ENCODE measurements at regions not wholly inside any gene's neighbourhood (a gene's known extent, or its start where the extent isn't known, plus 50 kb on each side); places are given as distances from the start of the nearest gene placed in this dataset.

GRCh38 chr12:30440826-30441602 is 254.7 kb downstream of the IPO8 start:
- peak in 1 of 4 donors; percentile 6 for DNase-seq
- intact Hi-C loops (cut with DNase I) = no loop called here

GRCh38 chr12:30439201-30439600 is 256.5 kb downstream of the IPO8 start:
- no peaks in the 10 kb centered on the region for H3K4me1 ChIP-seq
- H3K36me3 ChIP-seq = no peaks in the 10 kb centered on the region
- no peak overlapping the region for H3K27ac ChIP-seq
- intact Hi-C loops (cut with DNase I) = no loop called here
- H3K9me3 ChIP-seq = no peaks in the 10 kb centered on the region
- no peaks in the 10 kb centered on the region for H3K27me3 ChIP-seq
- no peak for ATAC-seq
- H3K4me3 ChIP-seq = no peak overlapping the region
- DNase-seq = no peak
- no peak for TF ChIP-seq CTCF (IDR thresholded peaks at IDR 0.05)

More at GRCh38 chr12:30440826-30441602, 254.7 kb downstream of the IPO8 start:
- Histone ChIP-seq H3K9me3 (no peaks in the 10 kb centered on the region), H3K27me3 (no peaks in the 10 kb centered on the region), H3K27ac (no peak overlapping the region), H3K4me3 (no peak overlapping the region), H3K36me3 (no peaks in the 10 kb centered on the region), H3K4me1 (no peaks in the 10 kb centered on the region)
- TF ChIP-seq CTCF (IDR thresholded peaks at IDR 0.05) = no peak
- ATAC-seq = no peak

GRCh38 chr12:30438601-30439041 is 257.0 kb downstream of the IPO8 start:
- no peak for TF ChIP-seq CTCF (IDR thresholded peaks at IDR 0.05)
- H3K36me3 ChIP-seq = no peaks in the 10 kb centered on the region
- no peak overlapping the region for H3K27ac ChIP-seq

GRCh38 chr12:30437616-30438015 is 258.1 kb downstream of the IPO8 start:
- no peaks in the 10 kb centered on the region for H3K4me1 ChIP-seq
- no peaks in the 10 kb centered on the region for H3K36me3 ChIP-seq
- H3K27ac ChIP-seq = no peak overlapping the region
- ATAC-seq (no peak), DNase-seq (peak in 2 of 4 donors; percentile 63 to 78)
- TF ChIP-seq CTCF (IDR thresholded peaks at IDR 0.05) = no peak
- intact Hi-C loops (cut with DNase I) = no loop called here
- no peak overlapping the region for H3K4me3 ChIP-seq
- no peaks in the 10 kb centered on the region for H3K27me3 ChIP-seq
- no peaks in the 10 kb centered on the region for H3K9me3 ChIP-seq

More at GRCh38 chr12:30438601-30439041, 257.0 kb downstream of the IPO8 start:
- no peaks in the 10 kb centered on the region for H3K9me3 ChIP-seq
- intact Hi-C loops (cut with DNase I) = no loop called here
- H3K4me3 ChIP-seq = no peak overlapping the region
- DNase-seq (no peak), ATAC-seq (no peak)
- H3K4me1 ChIP-seq = no peaks in the 10 kb centered on the region
- no peaks in the 10 kb centered on the region for H3K27me3 ChIP-seq

DNA sequence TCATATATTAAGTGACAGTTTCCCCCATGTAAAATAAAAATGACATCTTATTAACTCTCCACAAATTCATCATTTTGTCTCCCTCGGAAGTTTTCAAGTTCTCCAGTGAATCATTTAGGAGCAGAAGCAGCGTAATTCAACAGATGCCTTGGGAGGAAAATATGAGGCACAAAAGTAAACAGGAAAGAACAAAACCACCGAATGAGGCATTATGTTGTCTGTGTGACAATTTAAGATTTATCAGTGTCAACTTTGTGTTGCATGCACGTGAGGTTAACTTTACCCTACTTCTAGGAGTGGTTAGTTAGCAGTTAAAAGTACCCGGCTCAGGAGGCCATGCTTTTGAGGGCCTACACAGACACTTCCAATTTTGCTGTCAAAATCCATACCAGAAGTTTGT is 258.6 kb downstream of the IPO8 start:
- no peak overlapping the region for H3K27ac ChIP-seq
- H3K9me3 ChIP-seq = no peaks in the 10 kb centered on the region
- no peaks in the 10 kb centered on the region for H3K4me1 ChIP-seq
- no peaks in the 10 kb centered on the region for H3K27me3 ChIP-seq
- H3K36me3 ChIP-seq = no peaks in the 10 kb centered on the region
- intact Hi-C loops (cut with DNase I) = no loop called here
- TF ChIP-seq CTCF (IDR thresholded peaks at IDR 0.05) = no peak
- no peak overlapping the region for H3K4me3 ChIP-seq
- DNase-seq = no peak
- ATAC-seq = no peak

All from left lung (tissue), 4 donors.